ENCODE measurements at regions not wholly inside any gene's neighbourhood (a gene's known extent, or its start where the extent isn't known, plus 50 kb on each side); places are given as distances from the start of the nearest gene placed in this dataset.

DNA sequence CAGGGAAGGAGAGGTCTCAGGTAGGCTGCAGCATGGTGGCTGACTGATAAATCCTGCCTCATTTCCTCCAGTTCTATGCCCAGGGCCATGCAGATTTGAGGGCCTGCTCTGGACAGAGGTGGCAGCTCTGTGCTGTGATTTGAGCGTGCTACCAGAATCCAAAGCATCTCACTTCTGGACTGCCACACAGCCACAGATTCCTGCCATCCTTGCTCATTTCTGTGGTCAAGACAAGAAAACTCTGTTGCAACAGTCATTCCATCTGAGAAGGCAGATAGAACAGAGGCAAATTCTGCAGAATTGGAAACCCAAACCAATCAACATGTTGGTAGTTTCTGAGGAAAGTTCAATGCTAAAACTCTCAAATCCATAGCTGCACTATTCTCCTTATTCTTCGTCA is 102.8 kb upstream of the GALNT2 start:
- no peak for DNase-seq (ENCODE audit: low spot score)

DNA sequence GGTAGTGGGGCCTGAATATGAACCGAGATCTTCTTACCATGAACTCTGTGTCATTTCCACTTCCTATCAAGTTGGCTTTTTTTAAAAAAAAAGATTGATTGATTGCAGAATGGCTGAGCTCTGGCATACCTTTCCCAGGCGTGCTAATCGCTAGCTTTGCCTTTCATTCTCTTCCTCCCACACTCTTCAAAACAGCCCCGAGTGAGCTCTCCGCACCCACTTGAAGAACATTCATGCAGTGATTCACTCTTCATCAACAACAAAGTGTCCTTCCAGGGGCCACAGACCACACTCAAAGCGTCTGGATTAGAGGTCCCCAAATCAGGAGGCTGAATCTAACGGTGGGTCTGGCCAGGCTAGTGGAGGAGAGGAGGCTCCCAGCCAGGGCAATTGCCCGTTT is 96.3 kb upstream of the GALNT2 start:
- DNase-seq (ENCODE audit: low spot score) = no peak

DNA sequence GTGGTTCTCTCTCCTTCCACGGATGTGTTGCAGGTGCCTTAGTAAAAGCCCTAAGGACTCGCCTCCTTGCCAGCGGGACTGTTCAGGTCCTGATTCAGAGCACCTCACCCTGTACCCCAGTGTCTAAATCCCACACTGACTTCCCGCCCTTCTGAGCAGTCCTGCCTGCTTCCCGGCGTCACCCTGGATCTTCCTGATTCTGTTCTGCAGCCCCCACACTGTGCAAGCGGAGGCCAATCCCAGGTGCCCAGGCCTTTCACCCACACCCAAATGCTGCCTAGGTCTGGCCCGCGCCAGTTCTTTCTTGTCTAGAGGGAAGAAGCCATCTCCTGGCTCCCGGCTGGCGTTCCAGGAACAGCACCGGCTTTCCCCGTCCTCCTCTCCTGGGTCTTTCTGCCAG is 95.9 kb upstream of the GALNT2 start:
- no peak for DNase-seq (ENCODE audit: low spot score)

DNA sequence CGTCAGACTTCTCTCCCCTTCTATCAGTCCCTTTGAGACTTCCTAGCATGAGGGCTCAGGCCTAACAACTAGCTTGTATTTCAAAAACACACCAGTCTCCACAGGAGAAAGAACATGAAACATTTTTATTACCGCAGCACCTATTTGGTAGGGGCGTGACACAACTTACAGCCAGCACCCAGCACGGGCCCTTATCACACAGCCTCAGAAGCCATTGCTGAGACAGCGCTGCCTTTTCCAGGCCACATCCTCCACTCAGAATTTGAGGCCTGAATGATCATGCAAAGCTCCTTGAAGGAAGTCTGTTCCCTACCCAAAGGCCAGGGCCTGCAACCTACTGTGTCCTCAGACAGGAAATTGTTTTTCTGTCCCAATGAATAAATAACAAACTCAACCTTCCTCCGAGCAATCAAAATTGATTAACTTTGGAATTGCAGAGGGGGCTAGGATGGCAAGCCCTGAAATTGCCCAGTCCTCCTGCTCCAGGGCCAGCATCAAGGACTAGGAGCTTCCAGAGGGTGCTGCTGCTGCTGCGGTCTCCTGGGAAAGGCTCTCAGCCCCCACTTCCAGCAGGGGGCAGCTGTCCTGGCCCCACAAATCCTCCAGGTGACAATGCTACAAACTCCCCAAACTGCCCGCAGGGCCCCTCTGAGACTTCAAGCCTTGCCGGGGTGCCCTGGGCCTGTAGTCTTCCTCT is 94.3 kb upstream of the GALNT2 start:
- DNase-seq (ENCODE audit: low spot score) = no peak

DNA sequence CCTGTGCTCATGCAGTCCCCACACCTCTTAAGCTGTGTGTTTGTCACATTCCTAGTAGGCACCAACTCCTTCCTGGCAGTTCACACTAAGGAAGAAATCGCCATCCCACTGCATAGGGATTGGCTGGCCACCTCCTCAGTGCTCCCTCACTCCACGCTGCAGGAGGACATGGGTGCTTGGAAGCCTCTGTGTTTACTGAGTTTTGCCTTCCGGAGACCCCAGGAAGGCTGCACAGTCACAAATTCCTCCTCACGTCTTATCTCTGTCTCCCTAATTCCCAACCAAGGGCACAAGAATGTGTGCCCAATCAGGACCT is 93.8 kb upstream of the GALNT2 start:
- DNase-seq (ENCODE audit: low spot score) = no peak

DNA sequence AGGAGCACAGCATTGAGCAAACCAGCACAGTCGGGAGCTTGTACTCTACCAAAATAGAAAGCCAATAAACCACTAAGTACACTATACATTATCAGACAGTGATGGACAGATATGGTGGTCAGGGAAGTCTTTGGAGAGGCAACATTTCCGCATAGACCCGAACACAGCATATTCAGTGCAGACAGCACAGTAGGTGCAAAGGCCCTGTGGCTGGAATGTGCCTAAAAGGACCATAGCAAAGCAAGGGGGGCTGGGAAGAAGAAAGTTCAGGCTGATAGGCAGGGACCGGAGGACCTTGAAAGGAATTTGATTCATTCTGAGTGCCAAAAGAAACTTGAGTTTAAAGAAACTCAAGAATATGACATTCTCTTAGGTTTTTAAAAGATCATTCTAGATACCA is 92.0 kb upstream of the GALNT2 start:
- DNase-seq (ENCODE audit: low spot score) = no peak

DNA sequence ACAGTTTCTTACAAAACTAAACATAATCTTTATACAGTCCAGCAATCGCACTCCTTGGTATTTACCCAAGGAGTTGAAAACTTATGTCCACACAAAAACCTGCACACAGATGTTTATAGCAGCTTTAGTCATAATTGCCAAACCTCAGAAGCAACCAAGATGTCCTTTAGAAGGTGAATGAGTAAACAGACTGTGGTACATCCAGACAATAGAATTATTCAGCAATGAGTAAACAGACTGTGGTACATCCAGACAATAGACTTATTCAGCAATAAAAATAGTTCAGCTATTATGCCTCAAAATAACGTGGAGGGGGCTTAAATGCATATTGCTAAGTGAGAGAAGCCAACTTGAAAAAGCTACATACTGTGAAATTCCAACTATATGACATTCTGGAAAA is 87.0 kb upstream of the GALNT2 start:
- DNase-seq (ENCODE audit: low spot score) = no peak

DNA sequence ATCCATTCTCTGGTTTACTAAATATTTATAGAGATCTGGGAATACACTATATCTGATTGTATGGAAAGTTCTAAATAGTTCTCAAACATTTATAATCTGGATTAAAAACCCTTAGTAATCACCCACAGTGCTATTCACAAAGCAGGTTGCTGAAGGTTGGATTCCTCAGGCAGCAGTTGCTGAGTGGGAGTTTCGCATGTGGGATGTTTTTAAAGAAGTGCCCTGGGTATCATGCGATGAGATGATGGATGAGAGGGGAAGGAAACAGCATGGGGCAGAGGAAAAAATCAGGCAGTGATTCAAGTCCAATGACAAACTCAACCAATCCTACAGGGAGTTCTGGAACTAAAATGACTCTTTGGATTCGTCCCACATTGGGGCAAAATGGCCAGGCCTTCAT is 85.3 kb upstream of the GALNT2 start:
- DNase-seq (ENCODE audit: low spot score) = no peak

DNA sequence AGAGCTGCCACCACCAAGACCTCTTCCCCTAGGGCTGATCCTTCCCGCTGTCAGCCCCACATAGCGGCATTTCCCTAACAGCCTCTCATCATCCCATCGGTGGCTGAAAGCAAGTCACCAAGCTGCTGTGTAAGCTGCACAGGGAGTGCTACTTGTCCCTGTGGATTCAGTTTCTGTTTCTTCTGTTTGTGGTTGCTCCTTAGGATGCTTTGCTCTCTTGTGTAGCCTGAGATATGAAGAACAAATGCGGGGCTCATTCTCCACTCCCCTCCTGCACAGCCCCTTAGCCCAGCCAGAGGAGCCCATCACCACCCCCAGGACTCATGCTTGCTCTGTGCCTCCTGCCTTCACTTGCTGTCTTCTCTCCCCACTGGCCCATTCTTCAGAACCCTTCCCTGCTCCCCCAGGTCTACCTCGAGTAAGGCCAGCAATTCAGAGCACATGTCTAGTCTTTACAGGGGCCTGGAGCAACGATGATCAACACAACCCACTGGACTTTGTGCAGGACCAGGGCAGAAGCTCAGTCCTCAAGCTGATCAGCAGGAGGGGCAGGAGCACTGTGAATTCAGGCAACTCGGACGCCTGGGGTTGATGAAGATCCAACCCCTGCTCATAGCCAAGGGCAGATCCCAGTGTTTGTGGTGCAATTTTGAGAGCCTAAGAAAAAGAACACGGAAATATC is 82.6 kb upstream of the GALNT2 start:
- DNase-seq (ENCODE audit: low spot score) = no peak

DNA sequence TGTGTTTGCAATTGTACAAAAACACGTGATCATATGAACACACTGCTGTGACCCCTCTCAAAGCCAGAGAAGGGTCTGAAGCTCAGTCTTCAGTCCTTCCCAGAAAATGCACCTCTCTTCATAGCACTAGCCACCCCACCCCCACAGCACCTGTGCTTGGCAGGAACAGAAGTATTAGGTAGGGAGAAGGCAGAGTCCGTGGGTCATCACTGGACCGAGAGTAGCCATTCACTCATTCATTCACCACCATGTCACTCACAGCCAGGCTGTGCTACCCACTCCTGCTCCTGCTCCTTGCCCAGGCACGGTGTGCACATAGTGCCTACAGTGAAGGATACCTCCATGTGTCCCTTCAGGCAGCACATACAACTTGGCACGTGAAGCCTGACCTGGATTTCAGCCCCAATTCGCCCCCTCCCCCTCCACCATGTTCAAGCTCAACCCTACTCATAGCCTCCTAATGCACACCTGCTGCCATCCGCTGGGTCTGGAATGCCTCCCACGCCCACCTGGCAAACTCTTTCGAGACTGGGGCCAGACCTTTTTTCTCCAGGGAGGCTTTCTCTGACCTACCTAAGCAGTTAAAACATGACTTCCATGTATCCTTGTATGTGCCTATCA is 81.9 kb upstream of the GALNT2 start:
- no peak for DNase-seq (ENCODE audit: low spot score)

DNA sequence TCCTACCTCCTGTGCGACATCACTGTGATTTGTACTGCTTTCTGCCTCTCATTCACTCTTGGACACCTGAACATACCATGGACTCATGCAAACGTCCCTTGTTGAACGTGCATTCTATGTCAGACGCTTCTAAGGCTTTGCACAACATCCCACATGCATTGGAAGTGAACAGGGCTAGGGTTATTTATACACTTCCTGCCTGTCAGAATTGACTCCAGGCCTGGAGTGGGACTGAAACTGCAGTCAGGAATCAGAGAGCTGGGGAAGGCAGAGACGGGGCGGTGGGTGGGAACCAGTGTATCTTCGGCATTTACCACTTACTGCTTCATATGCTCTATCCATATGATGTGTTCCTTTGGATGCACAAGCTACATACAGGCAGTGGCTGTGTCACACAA is 81.4 kb upstream of the GALNT2 start:
- DNase-seq (ENCODE audit: low spot score) = no peak

DNA sequence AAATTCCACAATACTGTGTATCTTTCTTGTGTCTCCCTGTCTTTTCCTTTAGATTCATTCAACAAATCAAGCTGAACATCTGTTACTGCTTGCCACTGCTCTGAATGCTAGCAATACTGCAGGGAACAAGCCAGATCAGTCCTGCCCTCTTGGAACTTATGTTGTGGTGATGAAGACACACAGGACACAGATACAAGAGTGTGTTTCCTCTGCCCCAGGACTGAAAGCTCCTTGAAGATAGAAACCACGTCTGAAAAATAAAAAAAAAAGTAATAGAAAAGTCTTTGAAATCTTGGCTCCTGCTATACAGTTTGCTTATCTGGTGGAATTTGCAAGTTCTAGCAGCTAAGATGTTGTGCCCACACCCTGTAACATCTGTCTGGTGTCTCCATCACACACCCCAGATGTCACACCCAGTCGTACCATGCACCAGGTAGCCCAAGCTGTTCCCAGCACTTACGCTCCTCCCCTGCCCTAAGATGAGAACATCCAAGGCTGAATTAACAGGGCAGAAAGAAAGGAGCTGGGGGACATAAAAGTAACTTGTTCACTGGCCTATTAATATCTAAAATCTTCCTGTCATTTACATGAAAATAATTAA is 80.2 kb upstream of the GALNT2 start:
- no peak for DNase-seq (ENCODE audit: low spot score)

DNA sequence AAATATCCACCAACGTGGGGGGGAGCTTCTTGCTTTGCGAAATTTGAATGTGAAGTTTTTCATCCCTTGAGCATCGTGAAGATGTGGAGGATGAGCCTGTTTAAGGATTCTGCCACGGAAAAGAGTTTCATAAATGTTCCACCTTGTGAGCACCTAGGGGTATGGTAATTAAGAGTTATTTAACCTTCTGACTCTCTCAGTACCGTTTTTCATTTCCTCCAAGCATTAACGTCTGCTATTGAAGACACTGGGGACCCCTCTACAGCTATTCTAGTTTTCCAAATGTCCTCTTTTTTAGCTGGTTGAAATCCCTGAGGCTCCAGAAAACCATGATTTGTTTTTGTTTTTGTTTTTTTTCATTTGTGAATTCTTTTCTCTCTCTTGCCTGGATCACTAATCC is 79.1 kb upstream of the GALNT2 start:
- no peak for DNase-seq (ENCODE audit: low spot score)

DNA sequence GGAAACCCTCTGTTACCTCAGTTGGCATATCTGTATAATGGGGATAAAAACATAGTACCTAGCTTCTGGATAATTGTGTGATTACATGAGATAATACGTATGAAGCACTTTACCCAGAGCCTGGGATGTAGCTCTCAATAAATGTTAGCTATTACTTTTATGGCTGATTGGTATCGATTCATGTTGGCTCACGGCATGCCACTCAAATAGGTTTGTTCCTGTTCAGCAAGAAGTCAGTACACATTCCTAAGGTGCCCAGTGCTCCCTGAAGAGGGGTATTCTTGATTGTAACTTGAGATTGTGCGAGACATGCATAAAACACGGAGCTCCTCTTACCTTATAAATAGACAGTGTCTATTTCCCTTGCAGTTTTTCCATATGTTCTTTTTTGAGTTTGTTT is 78.5 kb upstream of the GALNT2 start:
- DNase-seq (ENCODE audit: low spot score) = no peak

DNA sequence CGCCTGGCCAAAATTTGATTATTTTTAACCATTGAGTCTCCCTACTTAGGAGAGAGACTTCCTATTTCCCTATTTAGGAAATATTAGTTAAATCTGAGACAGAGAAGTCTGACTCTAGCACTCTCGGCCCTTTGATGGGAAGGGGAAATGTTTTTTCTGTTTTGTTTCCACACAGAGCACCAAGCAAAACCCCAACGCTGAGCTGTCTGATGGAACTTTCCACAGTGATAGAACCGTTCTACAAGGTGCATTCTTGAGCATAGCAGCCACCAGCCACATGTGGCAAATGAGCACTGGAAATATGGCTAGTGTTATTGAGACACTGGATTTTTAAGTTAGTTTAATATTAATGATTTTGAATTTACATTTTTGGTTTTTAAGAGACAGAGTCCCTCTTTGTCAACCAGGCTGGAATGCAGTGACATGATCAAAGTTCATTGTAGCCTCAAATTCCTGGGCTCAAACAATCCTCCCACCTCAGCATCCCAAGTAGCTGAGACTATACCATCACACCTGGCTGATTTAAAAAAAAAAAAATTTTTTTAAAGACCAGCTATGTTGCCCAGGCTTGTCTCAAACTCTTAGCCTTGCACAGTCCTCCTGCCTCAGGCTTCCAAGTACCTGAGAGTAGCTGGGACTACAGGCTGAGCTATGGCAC is 77.3 kb upstream of the GALNT2 start:
- no peak for DNase-seq (ENCODE audit: low spot score)

DNA sequence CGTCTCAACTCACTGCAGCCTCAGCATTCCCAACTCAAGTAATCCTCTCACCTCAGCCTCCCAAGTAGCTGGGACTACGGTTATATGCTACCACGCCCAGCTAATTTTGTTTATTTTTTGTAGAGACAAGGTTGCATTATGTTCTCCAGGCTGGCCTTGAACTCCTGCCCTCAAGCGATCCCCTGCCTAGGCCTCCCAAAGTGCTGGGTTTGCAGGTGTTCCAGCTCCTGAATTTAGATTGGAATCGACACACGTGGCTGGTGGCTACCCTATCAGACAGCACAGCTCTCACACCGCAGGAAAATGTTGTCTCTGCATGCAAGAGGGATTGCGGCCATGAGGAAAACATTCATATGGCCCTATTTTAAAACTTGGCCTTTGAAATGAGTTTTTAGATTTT is 76.7 kb upstream of the GALNT2 start:
- no peak for DNase-seq (ENCODE audit: low spot score)

DNA sequence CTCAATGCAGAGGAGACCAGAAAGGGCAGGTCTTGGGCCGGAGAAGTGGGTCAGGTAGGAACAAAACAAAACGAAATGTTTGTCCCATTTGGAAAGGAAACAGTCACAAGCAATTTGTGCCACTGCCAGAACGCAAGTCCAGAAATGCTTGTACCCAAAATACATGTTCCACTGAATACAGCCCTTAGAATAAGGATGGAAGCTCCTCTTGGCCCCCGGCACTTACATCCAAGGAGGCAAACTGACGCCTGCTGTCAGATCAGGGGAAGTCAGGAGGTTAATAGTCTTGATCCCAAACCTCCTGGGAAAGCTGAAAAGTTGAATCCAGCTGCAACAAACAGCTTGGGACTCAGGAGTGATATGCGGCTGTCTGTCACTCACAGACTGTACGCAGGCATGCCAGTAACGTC is 75.9 kb upstream of the GALNT2 start:
- DNase-seq (ENCODE audit: low spot score) = no peak

DNA sequence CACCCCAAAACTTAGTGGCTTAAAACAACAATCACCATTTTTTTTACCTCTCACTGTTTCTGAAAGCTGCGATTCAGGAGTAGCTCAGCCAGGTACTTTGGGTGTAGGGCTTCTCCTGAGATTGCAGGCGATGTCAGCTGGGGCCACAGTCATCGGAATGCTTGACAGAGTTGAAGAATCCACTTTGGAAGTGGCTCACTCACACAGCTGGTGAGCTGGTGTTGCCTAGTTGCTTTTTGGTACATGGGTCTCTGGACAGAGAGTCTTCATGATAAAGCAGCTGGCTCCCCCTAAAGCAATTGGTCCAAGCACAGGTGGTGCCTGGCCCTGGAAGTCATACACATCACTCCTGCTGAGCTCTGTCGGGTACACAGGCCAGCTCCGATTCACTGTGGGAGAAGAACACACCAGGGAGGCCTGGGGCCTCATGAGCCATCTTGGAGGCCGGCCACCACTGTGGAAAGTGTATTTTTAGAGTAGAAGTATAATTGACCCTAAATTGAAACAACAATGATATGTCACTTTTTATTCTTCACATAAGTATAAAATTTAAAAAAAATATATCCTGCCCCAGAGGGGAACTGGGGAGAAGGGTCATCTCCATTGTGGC is 75.2 kb upstream of the GALNT2 start:
- no peak for DNase-seq (ENCODE audit: low spot score)

DNA sequence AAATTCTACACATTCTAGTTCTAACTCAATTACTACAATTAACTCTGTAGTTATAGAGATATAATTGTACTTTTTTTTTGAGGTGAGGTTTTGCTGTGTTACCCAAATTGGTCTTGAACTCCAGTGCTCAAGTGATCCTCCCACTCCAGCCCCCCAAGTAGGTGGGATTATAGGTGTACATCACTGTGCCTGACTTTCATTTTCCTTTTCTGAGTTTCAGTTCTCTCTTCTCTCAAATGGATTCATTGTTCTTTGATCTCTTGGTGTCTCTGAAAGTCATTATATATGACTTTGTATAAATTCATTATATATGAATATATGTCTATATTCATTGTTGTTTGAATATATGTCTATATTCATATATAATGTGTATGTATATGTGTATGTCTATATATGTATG is 74.0 kb upstream of the GALNT2 start:
- DNase-seq (ENCODE audit: low spot score) = no peak

DNA sequence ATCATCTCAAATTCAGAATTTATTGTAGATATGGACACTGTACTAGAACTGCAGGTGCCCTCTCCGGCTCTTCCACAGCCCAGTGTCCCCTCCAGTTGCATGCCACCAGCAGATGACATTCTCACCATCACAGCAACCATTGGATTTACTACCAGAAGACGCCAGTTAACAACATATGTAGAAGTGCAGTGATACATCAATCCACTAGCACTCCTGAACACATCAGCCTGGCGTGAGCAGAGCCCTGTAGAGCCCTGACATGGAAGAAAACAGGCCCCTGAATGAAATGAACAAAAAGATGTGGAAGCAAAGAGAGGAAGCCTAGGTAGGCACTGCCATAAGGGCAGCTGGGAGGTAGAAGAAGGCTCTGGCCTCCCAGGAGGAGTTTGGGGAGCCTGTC is 73.1 kb upstream of the GALNT2 start:
- no peak for DNase-seq (ENCODE audit: low spot score)

DNA sequence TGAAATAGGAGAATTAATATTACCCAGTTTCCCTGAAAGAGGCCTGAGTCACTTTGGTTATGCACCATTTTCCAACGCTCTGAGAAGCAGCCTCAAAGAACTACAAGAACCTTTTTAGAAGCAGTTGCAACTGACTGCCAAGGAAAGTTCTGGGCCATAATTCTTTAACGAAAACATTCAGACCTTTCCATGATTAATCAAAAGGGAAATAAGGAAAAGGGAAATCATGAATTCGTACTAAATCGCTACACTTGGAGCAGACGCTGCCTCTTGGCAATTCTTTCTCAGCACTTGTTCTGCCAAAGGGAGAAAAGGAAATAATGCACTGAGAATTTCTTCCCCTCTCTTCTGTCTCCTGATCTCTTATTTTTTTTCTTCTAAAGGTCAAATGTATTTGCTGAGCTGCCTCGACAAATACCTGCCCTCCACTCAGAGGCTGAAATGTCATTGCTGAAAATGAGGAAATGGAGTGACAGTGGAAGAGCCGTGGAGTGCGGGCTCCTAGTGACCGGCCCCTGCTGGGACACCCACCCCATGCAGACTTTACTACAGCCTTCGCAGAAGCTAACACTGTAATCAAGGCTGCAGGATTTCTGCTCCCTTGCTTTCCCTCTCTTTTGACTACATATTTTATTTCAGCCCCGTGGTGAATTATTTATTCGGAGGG is 67.9 kb upstream of the GALNT2 start:
- no peak for DNase-seq (ENCODE audit: low spot score)
